GM18505 (cell line): ENCODE measurements at regions not wholly inside any gene's neighbourhood (a gene's known extent, or its start where the extent isn't known, plus 50 kb on each side); places are given as distances from the start of the nearest gene placed in this dataset.

Source experiments
- ATAC-seq: cut with Tn5 transposase; IDR thresholded peaks from one replicate; pipeline ENCODE4 v1.9.1; 2021; ENCODE audit not compliant: unreplicated experiment
- POLR2A ChIP-seq: IDR thresholded peaks from 4 replicates; pipeline ENCODE4 v1.6.1; 2011; ENCODE audit warnings: borderline replicate concordance; ENCODE audit not compliant: insufficient read depth, insufficient read length; ENCODE audit errors: extremely low read depth

GRCh38 chr12:89016970-89017778 lies 335.1 kb downstream of the DUSP6 start:
- no peak for ATAC-seq
- no peak for TF ChIP-seq POLR2A

GRCh38 chr12:89015419-89015818 lies 336.9 kb downstream of the DUSP6 start:
- TF ChIP-seq POLR2A: no peak
- ATAC-seq: no peak

GRCh38 chr12:88998421-88998820 lies 353.9 kb downstream of the DUSP6 start:
- no peak for TF ChIP-seq POLR2A
- ATAC-seq: no peak

GRCh38 chr12:88996200-88996788 lies 356.0 kb downstream of the DUSP6 start:
- no peak for TF ChIP-seq POLR2A
- no peak for ATAC-seq

GRCh38 chr12:88994971-88995370 lies 357.3 kb downstream of the DUSP6 start:
- no peak for ATAC-seq
- TF ChIP-seq POLR2A: no peak

- no peak for TF ChIP-seq POLR2A
- ATAC-seq: no peak
Measured at GRCh38 chr12:88994537-88994936, 357.8 kb downstream of the DUSP6 start.

GRCh38 chr12:88993651-88994050 lies 358.6 kb downstream of the DUSP6 start:
- no peak for TF ChIP-seq POLR2A
- ATAC-seq: no peak

- ATAC-seq: no peak
- TF ChIP-seq POLR2A: no peak
Measured at GRCh38 chr12:88986056-88986455, 366.2 kb downstream of the DUSP6 start.

- TF ChIP-seq POLR2A: no peak
- ATAC-seq: no peak
Measured at GRCh38 chr12:88985631-88986030, 366.7 kb downstream of the DUSP6 start.

GRCh38 chr12:88985011-88985410 lies 367.3 kb downstream of the DUSP6 start:
- TF ChIP-seq POLR2A: no peak
- ATAC-seq: no peak

GRCh38 chr12:88982694-88983093 lies 369.6 kb downstream of the DUSP6 start:
- no peak for TF ChIP-seq POLR2A
- ATAC-seq: no peak

GRCh38 chr12:88977115-88977514 lies 375.2 kb downstream of the DUSP6 start:
- TF ChIP-seq POLR2A: no peak
- no peak for ATAC-seq

- no peak for ATAC-seq
- TF ChIP-seq POLR2A: no peak
Measured at GRCh38 chr12:88973998-88974397, 378.3 kb downstream of the DUSP6 start.

GRCh38 chr12:88970740-88971139 lies 381.6 kb downstream of the DUSP6 start:
- ATAC-seq: no peak
- no peak for TF ChIP-seq POLR2A

GRCh38 chr12:88969127-88969526 lies 383.2 kb downstream of the DUSP6 start:
- no peak for ATAC-seq

GRCh38 chr12:88960213-88960878 lies 380.1 kb upstream of the KITLG start:
- no peak for TF ChIP-seq POLR2A
- no peak for ATAC-seq

More at GRCh38 chr12:88969127-88969526, 383.2 kb downstream of the DUSP6 start:
- no peak for TF ChIP-seq POLR2A
